HCT116 (cell line): ENCODE measurements at regions not wholly inside any gene's neighbourhood (a gene's known extent, or its start where the extent isn't known, plus 50 kb on each side); places are given as distances from the start of the nearest gene placed in this dataset.

Source experiments
- ATAC-seq: fragments of 200-7000 bp; cut with Tn5 transposase; 2 replicates; pipeline ENCODE4 v1.9.1; 2020; ENCODE audit warnings: mild to moderate bottlenecking, moderate library complexity
- BruUV-seq: library from RNA; stranded (reverse); fragments of 400-500 nt; replicated peaks from 2 replicates; lab custom pipeline; 2021; lab: Mats Ljungman, UMichigan
- CTCF ChIA-PET: fragments of 300-600 bp; sonication (Branson Sonifier 250); formaldehyde crosslinking; loops from one replicate; lab custom pipeline; 2021; ENCODE audit warnings: antibody characterized with exemption; lab: Charles Lee
- POLR2A ChIA-PET: fragments of 300-600, 350-600 bp; sonication (Branson Sonifier 250); formaldehyde crosslinking; loops from one replicate; lab custom pipeline; 2021; ENCODE audit warnings: antibody characterized with exemption; lab: Charles Lee
- RAD21 ChIA-PET, 2 experiments: fragments of 300-600 bp; sonication (Branson Sonifier 250); formaldehyde crosslinking; loops; one replicate each; lab custom pipeline; 2023; ENCODE audit warnings: low total read pairs in 2 of 2; ENCODE audit not compliant: uncharacterized antibody in 2 of 2, unreplicated experiment in 2 of 2, low non-redundant PET in 1 of 2; lab: Charles Lee
- DNase-seq: peaks from one replicate; pipeline ENCODE4 v3.0.0-alpha.2; 2010; ENCODE audit warnings: low read depth, low spot score
- H2AFZ ChIP-seq: fragments of 200-600 bp; shearing (Covaris generic), sonication (generic); 2 replicates; pipeline ENCODE4 v1.6.1; 2017; ENCODE audit warnings: low read depth, mixed run types, mixed read lengths, antibody characterized with exemption, low read length; ENCODE audit not compliant: poor library complexity, severe bottlenecking
- H3K27ac ChIP-seq: 2 replicates; pipeline ENCODE4 v1.5.1; 2012; ENCODE audit warnings: low read depth, low read length
- H3K27me3 ChIP-seq: fragments of 200-600 bp; sonication (generic); 2 replicates; pipeline ENCODE4 v1.6.1; 2016; ENCODE audit warnings: mixed run types, low read length, mixed read lengths; ENCODE audit not compliant: insufficient read depth
- H3K36me3 ChIP-seq, 2 experiments: fragments of 200-500 bp in 1 of 2; fragments of 200-600 bp in 1 of 2; sonication (Bioruptor generic) in 1 of 2; sonication (generic) in 1 of 2; 2 replicates each; pipeline versions ENCODE4 v1.5.1 to v1.6.1; 2014 to 2016; ENCODE audit warnings: low read length in 2 of 2, inconsistent platforms in 1 of 2, mixed read lengths in 1 of 2, mixed run types in 1 of 2; ENCODE audit not compliant: insufficient read depth in 2 of 2, control insufficient read depth in 1 of 2
- H3K4me1 ChIP-seq, 2 experiments: fragments of 200-600 bp in 1 of 2; sonication (generic) in 1 of 2; 2 replicates each; pipeline versions ENCODE4 v1.5.1 to v1.6.1; 2012 to 2017; ENCODE audit warnings: low read length in 2 of 2, inconsistent platforms in 1 of 2, mild to moderate bottlenecking in 1 of 2, mixed read lengths in 1 of 2, mixed run types in 1 of 2, moderate library complexity in 1 of 2; ENCODE audit not compliant: insufficient read depth in 2 of 2, control insufficient read depth in 1 of 2
- H3K4me2 ChIP-seq: fragments of 200-600 bp; sonication (generic); 2 replicates; pipeline ENCODE4 v1.6.1; 2017; ENCODE audit warnings: mixed run types, low read length, mixed read lengths
- H3K4me3 ChIP-seq, 2 experiments: fragments of 200-600 bp in 1 of 2; sonication (generic) in 1 of 2; replicated peaks in 1 of 2; 2 replicates each; pipeline ENCODE4 v1.5.1; 2011 to 2016; ENCODE audit warnings: low read length in 2 of 2, control low read depth in 1 of 2, low read depth in 1 of 2, mild to moderate bottlenecking in 1 of 2, mixed read lengths in 1 of 2, mixed run types in 1 of 2
- H3K79me2 ChIP-seq: fragments of 200-600 bp; sonication (generic); 2 replicates; pipeline ENCODE4 v1.6.1; 2017; ENCODE audit warnings: mild to moderate bottlenecking, mixed run types, low read length, moderate library complexity, mixed read lengths; ENCODE audit not compliant: insufficient read depth
- H3K9ac ChIP-seq: fragments of 200-600 bp; sonication (generic); 2 replicates; pipeline ENCODE4 v1.6.1; 2016; ENCODE audit warnings: low read length, mixed read lengths
- H3K9me2 ChIP-seq: fragments of 200-600 bp; sonication (generic), shearing (Covaris generic); 2 replicates; pipeline ENCODE4 v1.6.1; 2017; ENCODE audit warnings: mixed run types, mild to moderate bottlenecking, moderate library complexity; ENCODE audit not compliant: insufficient read depth
- H3K9me3 ChIP-seq, 2 experiments: fragments of 200-500 bp in 1 of 2; fragments of 200-600 bp in 1 of 2; sonication (Bioruptor generic) in 1 of 2; sonication (generic) in 1 of 2; 2 replicates each; pipeline ENCODE4 v1.6.1; 2014 to 2017; ENCODE audit warnings: low read length in 2 of 2, mixed read lengths in 2 of 2, inconsistent platforms in 1 of 2, low read depth in 1 of 2, mild to moderate bottlenecking in 1 of 2, mixed run types in 1 of 2, moderate library complexity in 1 of 2; ENCODE audit not compliant: control insufficient read depth in 1 of 2, insufficient read depth in 1 of 2
- H4K20me1 ChIP-seq: fragments of 200-600 bp; sonication (generic), shearing (Covaris generic); 2 replicates; pipeline ENCODE4 v1.6.1; 2017; ENCODE audit warnings: mixed run types, mild to moderate bottlenecking, moderate library complexity; ENCODE audit not compliant: insufficient read depth
- CBX3 ChIP-seq: IDR thresholded peaks from 2 replicates; pipeline ENCODE4 v1.6.1; 2012; ENCODE audit warnings: low read depth
- EGR1 ChIP-seq: IDR thresholded peaks from 2 replicates; pipeline ENCODE4 v1.6.1; 2012; ENCODE audit warnings: low read depth
- ELF1 ChIP-seq: IDR thresholded peaks from 2 replicates; pipeline ENCODE4 v1.6.1; 2012; ENCODE audit warnings: low read depth, borderline replicate concordance
- EZH2 ChIP-seq: fragments of 200-600 bp; sonication (generic); IDR thresholded peaks from 2 replicates; pipeline ENCODE4 v1.6.1; 2017; ENCODE audit warnings: antibody characterized with exemption, mixed run types
- EZH2phosphoT487 ChIP-seq: fragments of 200-600 bp; IDR thresholded peaks from 2 replicates; pipeline ENCODE4 v1.6.1; 2018; ENCODE audit warnings: antibody characterized with exemption, borderline replicate concordance
- JUND ChIP-seq: IDR thresholded peaks from 2 replicates; pipeline ENCODE4 v1.6.1; 2012
- RAD21 ChIP-seq: IDR thresholded peaks from 2 replicates; pipeline ENCODE4 v1.6.1; 2012; ENCODE audit warnings: low read depth, mild to moderate bottlenecking
- SIN3A ChIP-seq: IDR thresholded peaks from 2 replicates; pipeline ENCODE4 v1.6.1; 2012; ENCODE audit warnings: low read depth
- SRF ChIP-seq: IDR thresholded peaks from 2 replicates; pipeline ENCODE4 v1.6.1; 2012; ENCODE audit warnings: low read depth
- TCF7L2 ChIP-seq: IDR thresholded peaks from 2 replicates; pipeline ENCODE4 v1.7.0; 2011; ENCODE audit warnings: borderline replicate concordance, inconsistent platforms; ENCODE audit not compliant: insufficient read depth, insufficient read length; ENCODE audit errors: extremely low read depth
- YY1 ChIP-seq: IDR thresholded peaks from 2 replicates; pipeline ENCODE4 v1.6.1; 2011; ENCODE audit warnings: low read length, low read depth, moderate library complexity, mild to moderate bottlenecking; ENCODE audit not compliant: insufficient replicate concordance; ENCODE audit errors: extremely low read depth
- ZFX ChIP-seq: fragments of 450-650 bp; IDR thresholded peaks from 2 replicates; pipeline ENCODE4 v1.6.1; 2017
- ZNF274 ChIP-seq: fragments of 200-500 bp; sonication (Bioruptor generic); IDR thresholded peaks from 2 replicates; pipeline ENCODE4 v1.6.1; 2014; ENCODE audit warnings: mild to moderate bottlenecking, low read depth, low read length, inconsistent platforms
- intact Hi-C: fragments of 100-400 bp; cut with micrococcal nuclease; formaldehyde crosslinking; loops from 2 replicates; pipeline ENCODE4 v1.10.0; 2022
- TF ChIP-seq, protein P1 (sequence below): IDR thresholded peaks from 2 replicates; pipeline ENCODE4 v1.6.1; 2012
- TF ChIP-seq, protein P2 (sequence below): IDR thresholded peaks from 2 replicates; pipeline ENCODE4 v1.6.1; 2012
- TF ChIP-seq, protein P3 (sequence below): IDR thresholded peaks from 2 replicates; pipeline ENCODE4 v1.6.1; 2011; ENCODE audit warnings: mild to moderate bottlenecking, low read length, moderate library complexity; ENCODE audit not compliant: insufficient replicate concordance; ENCODE audit errors: extremely low read depth
- TF ChIP-seq, protein P4 (sequence below): IDR thresholded peaks from 2 replicates; pipeline ENCODE4 v1.6.1; 2012; ENCODE audit warnings: low read depth

DNA sequence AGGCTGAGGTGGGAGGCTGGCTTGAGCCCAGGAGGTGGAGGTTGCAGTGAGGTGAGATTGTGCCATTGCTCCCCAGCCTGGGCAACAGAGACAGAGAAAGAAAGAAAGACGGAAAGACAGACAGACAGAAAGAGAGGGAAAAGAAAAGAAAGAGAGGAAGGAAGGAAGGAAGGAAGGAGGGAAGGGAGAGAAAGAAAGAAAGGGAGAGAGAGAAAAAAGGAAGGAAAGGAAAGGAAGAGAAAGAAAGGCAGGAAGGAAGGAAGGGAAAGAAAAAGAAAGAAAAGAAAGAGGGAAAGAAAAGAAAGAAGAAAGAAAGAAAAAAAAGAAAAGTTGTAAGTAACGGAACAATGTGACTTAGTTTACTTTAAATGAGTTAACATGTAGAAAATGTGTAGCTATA lies 260.7 kb upstream of the GRM7 start:
- DNase-seq = no peak
- ChIA-PET CTCF (no interaction called here), RAD21 (no interaction called here), POLR2A (no interaction called here)
- H2AFZ ChIP-seq = no peak overlapping the region
- TF ChIP-seq EGR1 (no peak), EZH2phosphoT487 (no peak), TCF7L2 (no peak), YY1 (no peak), SRF (no peak), CBX3 (no peak), RAD21 (no peak), SIN3A (no peak), ZNF274 (no peak), ZFX (no peak), JUND (no peak), ELF1 (no peak), EZH2 (no peak)
- TF ChIP-seq, protein P1, sequence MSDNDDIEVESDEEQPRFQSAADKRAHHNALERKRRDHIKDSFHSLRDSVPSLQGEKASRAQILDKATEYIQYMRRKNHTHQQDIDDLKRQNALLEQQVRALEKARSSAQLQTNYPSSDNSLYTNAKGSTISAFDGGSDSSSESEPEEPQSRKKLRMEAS = no peak
- TF ChIP-seq, protein P2, sequence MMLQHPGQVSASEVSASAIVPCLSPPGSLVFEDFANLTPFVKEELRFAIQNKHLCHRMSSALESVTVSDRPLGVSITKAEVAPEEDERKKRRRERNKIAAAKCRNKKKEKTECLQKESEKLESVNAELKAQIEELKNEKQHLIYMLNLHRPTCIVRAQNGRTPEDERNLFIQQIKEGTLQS = no peak
- TF ChIP-seq, protein P3, sequence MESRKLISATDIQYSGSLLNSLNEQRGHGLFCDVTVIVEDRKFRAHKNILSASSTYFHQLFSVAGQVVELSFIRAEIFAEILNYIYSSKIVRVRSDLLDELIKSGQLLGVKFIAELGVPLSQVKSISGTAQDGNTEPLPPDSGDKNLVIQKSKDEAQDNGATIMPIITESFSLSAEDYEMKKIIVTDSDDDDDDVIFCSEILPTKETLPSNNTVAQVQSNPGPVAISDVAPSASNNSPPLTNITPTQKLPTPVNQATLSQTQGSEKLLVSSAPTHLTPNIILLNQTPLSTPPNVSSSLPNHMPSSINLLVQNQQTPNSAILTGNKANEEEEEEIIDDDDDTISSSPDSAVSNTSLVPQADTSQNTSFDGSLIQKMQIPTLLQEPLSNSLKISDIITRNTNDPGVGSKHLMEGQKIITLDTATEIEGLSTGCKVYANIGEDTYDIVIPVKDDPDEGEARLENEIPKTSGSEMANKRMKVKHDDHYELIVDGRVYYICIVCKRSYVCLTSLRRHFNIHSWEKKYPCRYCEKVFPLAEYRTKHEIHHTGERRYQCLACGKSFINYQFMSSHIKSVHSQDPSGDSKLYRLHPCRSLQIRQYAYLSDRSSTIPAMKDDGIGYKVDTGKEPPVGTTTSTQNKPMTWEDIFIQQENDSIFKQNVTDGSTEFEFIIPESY = no peak
- TF ChIP-seq, protein P4, sequence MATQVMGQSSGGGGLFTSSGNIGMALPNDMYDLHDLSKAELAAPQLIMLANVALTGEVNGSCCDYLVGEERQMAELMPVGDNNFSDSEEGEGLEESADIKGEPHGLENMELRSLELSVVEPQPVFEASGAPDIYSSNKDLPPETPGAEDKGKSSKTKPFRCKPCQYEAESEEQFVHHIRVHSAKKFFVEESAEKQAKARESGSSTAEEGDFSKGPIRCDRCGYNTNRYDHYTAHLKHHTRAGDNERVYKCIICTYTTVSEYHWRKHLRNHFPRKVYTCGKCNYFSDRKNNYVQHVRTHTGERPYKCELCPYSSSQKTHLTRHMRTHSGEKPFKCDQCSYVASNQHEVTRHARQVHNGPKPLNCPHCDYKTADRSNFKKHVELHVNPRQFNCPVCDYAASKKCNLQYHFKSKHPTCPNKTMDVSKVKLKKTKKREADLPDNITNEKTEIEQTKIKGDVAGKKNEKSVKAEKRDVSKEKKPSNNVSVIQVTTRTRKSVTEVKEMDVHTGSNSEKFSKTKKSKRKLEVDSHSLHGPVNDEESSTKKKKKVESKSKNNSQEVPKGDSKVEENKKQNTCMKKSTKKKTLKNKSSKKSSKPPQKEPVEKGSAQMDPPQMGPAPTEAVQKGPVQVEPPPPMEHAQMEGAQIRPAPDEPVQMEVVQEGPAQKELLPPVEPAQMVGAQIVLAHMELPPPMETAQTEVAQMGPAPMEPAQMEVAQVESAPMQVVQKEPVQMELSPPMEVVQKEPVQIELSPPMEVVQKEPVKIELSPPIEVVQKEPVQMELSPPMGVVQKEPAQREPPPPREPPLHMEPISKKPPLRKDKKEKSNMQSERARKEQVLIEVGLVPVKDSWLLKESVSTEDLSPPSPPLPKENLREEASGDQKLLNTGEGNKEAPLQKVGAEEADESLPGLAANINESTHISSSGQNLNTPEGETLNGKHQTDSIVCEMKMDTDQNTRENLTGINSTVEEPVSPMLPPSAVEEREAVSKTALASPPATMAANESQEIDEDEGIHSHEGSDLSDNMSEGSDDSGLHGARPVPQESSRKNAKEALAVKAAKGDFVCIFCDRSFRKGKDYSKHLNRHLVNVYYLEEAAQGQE = no peak
- ATAC-seq = no peak
- H3K4me3 ChIP-seq = no peak overlapping the region
- H3K79me2 ChIP-seq = no peaks in the 10 kb centered on the region
- H3K27ac ChIP-seq = no peak overlapping the region
- H3K4me1 ChIP-seq = no peaks in the 10 kb centered on the region
- H3K36me3 ChIP-seq = no peaks in the 10 kb centered on the region
- H3K9me2 ChIP-seq = no peaks in the 10 kb centered on the region
- BruUV-seq = no TSS peak
- no peaks in the 10 kb centered on the region for H3K27me3 ChIP-seq
- H3K9me3 ChIP-seq = no peaks in the 10 kb centered on the region
- no peaks in the 10 kb centered on the region for H4K20me1 ChIP-seq
- intact Hi-C loops = no loop called here
- no peak overlapping the region for H3K9ac ChIP-seq
- no peak overlapping the region for H3K4me2 ChIP-seq
